ENCODE measurements at regions not wholly inside any gene's neighbourhood (a gene's known extent, or its start where the extent isn't known, plus 50 kb on each side); places are given as distances from the start of the nearest gene placed in this dataset.

- Histone ChIP-seq H2AFZ (ENCODE audit: insufficient read depth, low read depth, low read length, poor library complexity, severe bottlenecking) (no peak overlapping the region), H3K9me3 (ENCODE audit: control extremely low read depth in 1 of 3, control insufficient read depth in 2 of 3, insufficient read depth in 1 of 3, low read length in 2 of 3) (no peaks in the 10 kb centered on the region), H3K4me3 (ENCODE audit: control extremely low read depth in 1 of 5, extremely low read depth in 1 of 5, insufficient read depth in 1 of 5, low read depth in 2 of 5, low read length in 4 of 5) (no peak overlapping the region), H3K4me2 (replicated peaks; ENCODE audit: low read depth, low read length, poor library complexity, severe bottlenecking) (no peak overlapping the region), H4K20me1 (ENCODE audit: control insufficient read depth, insufficient read depth, low read length, poor library complexity, severe bottlenecking) (no peaks in the 10 kb centered on the region), H3K4me1 (ENCODE audit: control insufficient read depth in 2 of 2, insufficient read depth in 2 of 2, low read length in 2 of 2) (peaks cover 2 to 4% of the 10 kb centered on the region in 2 donors), H3K9ac (ENCODE audit: low read length) (no peak overlapping the region), H3K79me2 (ENCODE audit: control insufficient read depth, insufficient read depth, low read length) (no peaks in the 10 kb centered on the region), H3K27ac (ENCODE audit: low read length in 2 of 2) (no peak overlapping the region), H3K27me3 (replicated peaks in 1 of 4; ENCODE audit: control extremely low read depth in 1 of 4, control insufficient read depth in 3 of 4, insufficient read depth in 4 of 4, low read length in 3 of 4) (no peaks in the 10 kb centered on the region), H3K36me3 (replicated peaks in 1 of 2; ENCODE audit: control extremely low read depth in 1 of 2, control insufficient read depth in 1 of 2, extremely low read depth in 1 of 2, insufficient read depth in 2 of 2, low read length in 1 of 2) (no peaks in the 10 kb centered on the region)
- intact Hi-C loops (cut with micrococcal nuclease): no loop called here
- H3K27me3 Mint-ChIP-seq: no peaks in the 10 kb centered on the region
- TF ChIP-seq, protein P1, sequence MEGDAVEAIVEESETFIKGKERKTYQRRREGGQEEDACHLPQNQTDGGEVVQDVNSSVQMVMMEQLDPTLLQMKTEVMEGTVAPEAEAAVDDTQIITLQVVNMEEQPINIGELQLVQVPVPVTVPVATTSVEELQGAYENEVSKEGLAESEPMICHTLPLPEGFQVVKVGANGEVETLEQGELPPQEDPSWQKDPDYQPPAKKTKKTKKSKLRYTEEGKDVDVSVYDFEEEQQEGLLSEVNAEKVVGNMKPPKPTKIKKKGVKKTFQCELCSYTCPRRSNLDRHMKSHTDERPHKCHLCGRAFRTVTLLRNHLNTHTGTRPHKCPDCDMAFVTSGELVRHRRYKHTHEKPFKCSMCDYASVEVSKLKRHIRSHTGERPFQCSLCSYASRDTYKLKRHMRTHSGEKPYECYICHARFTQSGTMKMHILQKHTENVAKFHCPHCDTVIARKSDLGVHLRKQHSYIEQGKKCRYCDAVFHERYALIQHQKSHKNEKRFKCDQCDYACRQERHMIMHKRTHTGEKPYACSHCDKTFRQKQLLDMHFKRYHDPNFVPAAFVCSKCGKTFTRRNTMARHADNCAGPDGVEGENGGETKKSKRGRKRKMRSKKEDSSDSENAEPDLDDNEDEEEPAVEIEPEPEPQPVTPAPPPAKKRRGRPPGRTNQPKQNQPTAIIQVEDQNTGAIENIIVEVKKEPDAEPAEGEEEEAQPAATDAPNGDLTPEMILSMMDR (IDR thresholded peaks at IDR 0.05): no peak
- TF ChIP-seq EZH2 (IDR thresholded peaks at IDR 0.05; ENCODE audit: borderline replicate concordance, insufficient read depth, low read depth, low read length, poor library complexity, severe bottlenecking): no peak
- ChIA-PET CTCF (no interaction called here), POLR2A (no interaction called here)
- H3K9me3 Mint-ChIP-seq (ENCODE audit: insufficient read depth): no peaks in the 10 kb centered on the region
- WGBS (ENCODE audit: insufficient coverage): no CpG with 5 or more reads among the region's 1 CpG
- H3K27ac Mint-ChIP-seq: no peak overlapping the region
- DNase-seq: no peak
- H3K4me1 Mint-ChIP-seq: peaks cover 22% of the 10 kb centered on the region
- ATAC-seq (ENCODE audit: low read depth): no peak
- no peak overlapping the region for H3K4me3 Mint-ChIP-seq
These were observed 295.4 kb upstream of the STS start for GRCh38 chrX:6852121-6852520.

- H3K4me1 Mint-ChIP-seq: peaks cover 22% of the 10 kb centered on the region
- H3K9me3 ChIP-seq (ENCODE audit: control extremely low read depth in 1 of 3, control insufficient read depth in 2 of 3, insufficient read depth in 1 of 3, low read length in 2 of 3): no peaks in the 10 kb centered on the region
- H3K79me2 ChIP-seq (ENCODE audit: control insufficient read depth, insufficient read depth, low read length): no peaks in the 10 kb centered on the region
- POLR2A ChIA-PET: no interaction called here
- no peak overlapping the region for H3K4me3 Mint-ChIP-seq
- no peak overlapping the region for H3K27ac Mint-ChIP-seq
- no peak overlapping the region for H3K27ac ChIP-seq (ENCODE audit: low read length in 2 of 2)
- H4K20me1 ChIP-seq (ENCODE audit: control insufficient read depth, insufficient read depth, low read length, poor library complexity, severe bottlenecking): no peaks in the 10 kb centered on the region
- WGBS (ENCODE audit: insufficient coverage): no CpG with 5 or more reads among the region's 4 CpGs
- no peaks in the 10 kb centered on the region for H3K27me3 ChIP-seq (replicated peaks in 1 of 4; ENCODE audit: control extremely low read depth in 1 of 4, control insufficient read depth in 3 of 4, insufficient read depth in 4 of 4, low read length in 3 of 4)
- DNase-seq (no peak), ATAC-seq (ENCODE audit: low read depth) (no peak)
- H3K4me3 ChIP-seq (ENCODE audit: control extremely low read depth in 1 of 5, extremely low read depth in 1 of 5, insufficient read depth in 1 of 5, low read depth in 2 of 5, low read length in 4 of 5): no peak overlapping the region
- no peaks in the 10 kb centered on the region for H3K27me3 Mint-ChIP-seq
- peaks cover 2 to 4% of the 10 kb centered on the region in 2 donors for H3K4me1 ChIP-seq (ENCODE audit: control insufficient read depth in 2 of 2, insufficient read depth in 2 of 2, low read length in 2 of 2)
- intact Hi-C loops (cut with micrococcal nuclease): no loop called here
- TF ChIP-seq EZH2 (IDR thresholded peaks at IDR 0.05; ENCODE audit: borderline replicate concordance, insufficient read depth, low read depth, low read length, poor library complexity, severe bottlenecking): no peak
- TF ChIP-seq, protein P1 (IDR thresholded peaks at IDR 0.05): no peak
- H3K36me3 ChIP-seq (replicated peaks in 1 of 2; ENCODE audit: control extremely low read depth in 1 of 2, control insufficient read depth in 1 of 2, extremely low read depth in 1 of 2, insufficient read depth in 2 of 2, low read length in 1 of 2): no peaks in the 10 kb centered on the region
- no peaks in the 10 kb centered on the region for H3K9me3 Mint-ChIP-seq (ENCODE audit: insufficient read depth)
- no peak overlapping the region for H3K9ac ChIP-seq (ENCODE audit: low read length)
- CTCF ChIA-PET: no interaction called here
- no peak overlapping the region for H3K4me2 ChIP-seq (replicated peaks; ENCODE audit: low read depth, low read length, poor library complexity, severe bottlenecking)
- H2AFZ ChIP-seq (ENCODE audit: insufficient read depth, low read depth, low read length, poor library complexity, severe bottlenecking): no peak overlapping the region
These were observed 296.4 kb upstream of the STS start for GRCh38 chrX:6851140-6851539.

Measured in B cell (primary cell).